ENCODE measurements at regions not wholly inside any gene's neighbourhood (a gene's known extent, or its start where the extent isn't known, plus 50 kb on each side); places are given as distances from the start of the nearest gene placed in this dataset.
A peak's percentile ranks its signal among the peaks of the same experiment; 100 is the strongest.
"Not testable (repeated sequence)": the region's sequence is repeated elsewhere in the genome, so short reads cannot be mapped to it uniquely, and the experiment has no call there.

DNA sequence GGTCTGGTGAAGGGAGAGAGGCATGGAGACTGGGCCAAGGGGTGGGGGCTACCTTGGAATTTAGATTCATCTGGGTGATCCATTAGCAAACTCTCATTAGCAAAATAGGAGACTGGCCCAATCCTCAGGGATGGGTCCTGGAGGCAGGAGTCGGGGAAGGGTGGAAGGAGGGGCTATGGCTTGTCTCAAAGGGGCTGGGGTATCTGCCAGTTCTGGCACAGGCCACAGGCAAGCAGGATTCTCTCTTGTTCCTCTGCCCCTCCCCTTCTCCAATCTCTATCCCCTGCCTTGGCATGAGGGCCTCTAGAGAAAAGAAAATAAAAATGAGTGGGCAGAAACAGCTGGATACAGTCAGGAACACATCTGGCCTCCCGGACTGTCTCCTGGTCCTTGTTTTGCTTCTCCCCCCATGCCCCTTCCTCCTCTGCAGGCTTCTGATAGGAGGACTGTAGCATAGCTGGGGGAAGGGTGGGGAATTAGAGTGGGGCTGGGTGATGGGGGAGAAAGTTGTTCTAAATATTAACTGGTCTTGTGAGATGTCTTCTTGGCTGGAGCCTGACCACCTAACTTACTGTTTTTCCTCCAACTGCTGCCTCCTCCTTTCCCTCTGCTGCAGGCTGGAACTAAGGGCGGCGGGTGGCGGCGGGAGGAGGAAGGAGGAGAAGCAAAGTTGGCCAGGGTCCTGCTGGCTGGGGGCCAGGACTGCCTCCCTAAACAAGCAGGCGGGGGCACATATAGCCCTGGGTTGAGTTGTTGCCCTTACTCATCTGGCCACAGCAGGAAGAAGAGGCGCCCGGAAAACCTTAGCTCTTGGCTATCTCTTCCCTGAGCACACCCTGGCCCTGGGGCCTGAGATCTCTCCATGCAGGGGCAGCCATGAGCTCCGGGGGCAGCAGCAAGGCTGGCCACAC, 53.3 kb upstream of the LAS1L start:
- ATAC-seq (peak; percentile 61), DNase-seq (peak; percentile 70 to 85 (median 80))
- Histone ChIP-seq H3K36me3 (no peaks in the 10 kb centered on the region), H3K27me3 (no peaks in the 10 kb centered on the region), H3K27ac (peak overlapping the region; percentile 28 to 44), H3K9me3 (no peaks in the 10 kb centered on the region), H3K4me3 (no peak overlapping the region), H3K4me1 (peaks cover 3 to 11% of the 10 kb centered on the region in 2 donors)
- TF ChIP-seq, protein P1, sequence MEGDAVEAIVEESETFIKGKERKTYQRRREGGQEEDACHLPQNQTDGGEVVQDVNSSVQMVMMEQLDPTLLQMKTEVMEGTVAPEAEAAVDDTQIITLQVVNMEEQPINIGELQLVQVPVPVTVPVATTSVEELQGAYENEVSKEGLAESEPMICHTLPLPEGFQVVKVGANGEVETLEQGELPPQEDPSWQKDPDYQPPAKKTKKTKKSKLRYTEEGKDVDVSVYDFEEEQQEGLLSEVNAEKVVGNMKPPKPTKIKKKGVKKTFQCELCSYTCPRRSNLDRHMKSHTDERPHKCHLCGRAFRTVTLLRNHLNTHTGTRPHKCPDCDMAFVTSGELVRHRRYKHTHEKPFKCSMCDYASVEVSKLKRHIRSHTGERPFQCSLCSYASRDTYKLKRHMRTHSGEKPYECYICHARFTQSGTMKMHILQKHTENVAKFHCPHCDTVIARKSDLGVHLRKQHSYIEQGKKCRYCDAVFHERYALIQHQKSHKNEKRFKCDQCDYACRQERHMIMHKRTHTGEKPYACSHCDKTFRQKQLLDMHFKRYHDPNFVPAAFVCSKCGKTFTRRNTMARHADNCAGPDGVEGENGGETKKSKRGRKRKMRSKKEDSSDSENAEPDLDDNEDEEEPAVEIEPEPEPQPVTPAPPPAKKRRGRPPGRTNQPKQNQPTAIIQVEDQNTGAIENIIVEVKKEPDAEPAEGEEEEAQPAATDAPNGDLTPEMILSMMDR (IDR thresholded peaks at IDR 0.05): no peak
- intact Hi-C loops (cut with DNase I): no loop called here

DNA sequence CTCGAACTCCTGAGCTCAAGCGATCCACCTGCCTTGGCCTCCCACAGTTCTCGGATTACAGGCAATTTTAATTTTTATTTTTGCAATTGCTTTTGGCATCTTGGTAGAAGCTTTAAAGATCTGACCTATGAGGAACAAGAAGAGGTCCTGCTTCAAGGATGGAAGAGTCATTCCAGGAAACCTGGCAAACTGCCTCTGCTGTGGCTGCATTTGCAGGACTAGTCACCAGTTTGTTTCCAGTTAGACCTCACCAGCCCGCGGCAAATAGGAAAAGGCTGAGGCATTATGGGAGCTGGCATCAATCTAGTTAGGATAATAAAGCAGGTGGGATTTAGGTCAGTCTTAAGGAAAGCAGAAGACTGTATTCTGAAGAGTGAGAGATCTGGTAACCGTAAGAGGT, 51.9 kb upstream of the LAS1L start:
- H3K4me3 ChIP-seq: no peak overlapping the region
- DNase-seq (peak in 1 of 4 donors; percentile 41), ATAC-seq (peak; percentile 14)
- H3K4me1 ChIP-seq: peaks cover 3 to 16% of the 10 kb centered on the region in 2 donors
- TF ChIP-seq, protein P1 (IDR thresholded peaks at IDR 0.05): no peak
- no peaks in the 10 kb centered on the region for H3K9me3 ChIP-seq
- intact Hi-C loops (cut with DNase I): no loop called here
- no peaks in the 10 kb centered on the region for H3K27me3 ChIP-seq
- H3K27ac ChIP-seq: no peak overlapping the region
- no peaks in the 10 kb centered on the region for H3K36me3 ChIP-seq

DNA sequence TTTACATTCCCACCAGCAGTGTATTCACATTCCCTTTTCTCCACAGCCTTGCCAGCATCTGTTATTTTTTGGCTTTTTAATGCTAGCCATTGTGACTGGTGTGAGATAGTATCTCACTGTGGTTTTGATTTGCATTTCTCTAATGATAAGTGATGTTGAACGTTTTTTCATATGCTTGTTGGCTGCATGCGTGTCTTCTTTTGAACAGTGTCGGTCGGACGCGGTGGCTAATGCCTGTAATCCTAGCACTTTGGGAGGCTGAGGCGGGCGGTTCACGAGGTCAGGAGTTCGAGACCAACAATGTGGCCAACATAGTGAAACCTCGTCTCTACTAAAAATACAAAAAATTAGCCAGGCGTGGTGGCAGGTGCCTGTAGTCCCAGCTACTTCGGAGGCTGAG, 50.6 kb upstream of the LAS1L start:
- H3K36me3 ChIP-seq; ATAC-seq; DNase-seq; H3K9me3 ChIP-seq; H3K27me3 ChIP-seq; H3K4me3 ChIP-seq; intact Hi-C loops (cut with DNase I); H3K27ac ChIP-seq: not testable (repeated sequence)
- peaks cover 0 to 16% of the 10 kb centered on the region in 2 donors for H3K4me1 ChIP-seq
